ENCODE measurements at regions not wholly inside any gene's neighbourhood (a gene's known extent, or its start where the extent isn't known, plus 50 kb on each side); places are given as distances from the start of the nearest gene placed in this dataset.

DNA sequence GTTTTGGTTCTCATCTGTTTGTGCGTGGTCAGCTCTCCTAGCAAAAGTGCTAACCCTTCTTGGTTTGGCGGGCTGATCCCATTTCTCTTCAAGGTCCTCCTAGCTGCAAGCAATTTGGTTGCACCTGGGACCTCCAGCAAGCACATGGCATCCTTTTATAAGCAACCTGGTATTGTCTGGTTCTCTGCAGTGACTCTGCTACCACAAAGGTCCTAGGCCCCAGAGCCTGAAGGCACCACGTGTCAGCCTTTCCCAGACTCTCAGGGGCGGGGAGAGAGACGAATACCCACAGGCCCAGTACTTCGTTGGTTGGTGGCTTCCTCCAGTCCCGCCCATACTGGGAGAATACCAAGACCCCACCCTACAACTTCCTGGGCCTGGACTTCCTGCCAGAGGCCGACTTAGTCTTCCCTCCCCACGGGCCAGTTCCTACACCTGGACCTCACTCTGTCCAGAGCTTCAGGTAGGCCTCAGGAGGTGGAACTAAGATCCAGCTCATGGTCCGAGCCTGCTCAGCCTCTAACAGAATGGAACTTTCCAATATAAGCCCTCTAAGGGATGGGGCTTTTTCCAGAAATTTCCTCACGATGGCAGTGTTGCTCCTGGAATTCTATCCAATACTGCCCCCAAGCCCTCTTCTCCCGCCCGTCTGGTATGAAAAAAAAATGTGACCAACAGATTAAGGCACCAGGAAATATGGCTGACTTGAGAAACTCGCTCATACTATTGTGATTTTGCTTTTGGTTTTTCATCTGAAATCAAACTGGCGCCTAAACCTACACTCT is 192.5 kb upstream of the STK26 start:
- Histone ChIP-seq H3K4me1 (no peaks in the 10 kb centered on the region), H3K27ac (no peak overlapping the region), H3K36me3 (ENCODE audit: low read depth, missing control alignments) (no peaks in the 10 kb centered on the region), H3K9me3 (no peaks in the 10 kb centered on the region), H3K4me3 (no peak overlapping the region), H3K27me3 (no peaks in the 10 kb centered on the region)
- intact Hi-C loops (cut with DNase I; ENCODE audit: low total_unique reads): no loop called here
- peak; percentile 28 for DNase-seq
- 53 to 58% methylated on average over 8 of the region's 15 CpGs for WGBS, 2 donors
- no peak for TF ChIP-seq POLR2A (IDR thresholded peaks at IDR 0.05)
- TF ChIP-seq, protein P1, sequence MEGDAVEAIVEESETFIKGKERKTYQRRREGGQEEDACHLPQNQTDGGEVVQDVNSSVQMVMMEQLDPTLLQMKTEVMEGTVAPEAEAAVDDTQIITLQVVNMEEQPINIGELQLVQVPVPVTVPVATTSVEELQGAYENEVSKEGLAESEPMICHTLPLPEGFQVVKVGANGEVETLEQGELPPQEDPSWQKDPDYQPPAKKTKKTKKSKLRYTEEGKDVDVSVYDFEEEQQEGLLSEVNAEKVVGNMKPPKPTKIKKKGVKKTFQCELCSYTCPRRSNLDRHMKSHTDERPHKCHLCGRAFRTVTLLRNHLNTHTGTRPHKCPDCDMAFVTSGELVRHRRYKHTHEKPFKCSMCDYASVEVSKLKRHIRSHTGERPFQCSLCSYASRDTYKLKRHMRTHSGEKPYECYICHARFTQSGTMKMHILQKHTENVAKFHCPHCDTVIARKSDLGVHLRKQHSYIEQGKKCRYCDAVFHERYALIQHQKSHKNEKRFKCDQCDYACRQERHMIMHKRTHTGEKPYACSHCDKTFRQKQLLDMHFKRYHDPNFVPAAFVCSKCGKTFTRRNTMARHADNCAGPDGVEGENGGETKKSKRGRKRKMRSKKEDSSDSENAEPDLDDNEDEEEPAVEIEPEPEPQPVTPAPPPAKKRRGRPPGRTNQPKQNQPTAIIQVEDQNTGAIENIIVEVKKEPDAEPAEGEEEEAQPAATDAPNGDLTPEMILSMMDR (IDR thresholded peaks at IDR 0.05): no peak

DNA sequence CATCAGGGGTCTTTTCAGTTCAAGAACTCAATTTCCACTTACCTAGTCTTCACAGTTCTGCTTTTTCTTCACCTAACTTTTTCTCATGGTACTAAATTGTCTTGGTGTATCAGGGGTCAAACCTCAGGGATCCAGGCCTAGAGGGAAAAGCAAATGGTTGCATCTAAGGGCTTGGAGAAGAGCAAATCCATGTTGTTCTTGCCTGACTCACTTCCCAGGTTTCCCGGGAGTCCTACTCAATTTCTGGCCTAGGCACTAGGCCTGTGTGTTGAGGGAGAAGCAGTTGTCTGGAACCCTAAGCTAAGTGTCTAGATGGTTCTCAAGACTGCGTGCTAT is 191.9 kb upstream of the STK26 start:
- TF ChIP-seq POLR2A (IDR thresholded peaks at IDR 0.05): no peak
- TF ChIP-seq, protein P1 (IDR thresholded peaks at IDR 0.05): no peak
- Histone ChIP-seq H3K4me3 (no peak overlapping the region), H3K27ac (no peak overlapping the region), H3K9me3 (no peaks in the 10 kb centered on the region), H3K27me3 (no peaks in the 10 kb centered on the region), H3K36me3 (ENCODE audit: low read depth, missing control alignments) (no peaks in the 10 kb centered on the region), H3K4me1 (no peaks in the 10 kb centered on the region)
- intact Hi-C loops (cut with DNase I; ENCODE audit: low total_unique reads): no loop called here
- 80 to 85% methylated on average over 1 to 2 of the region's 2 CpGs for WGBS, 2 donors
- DNase-seq: no peak

DNA sequence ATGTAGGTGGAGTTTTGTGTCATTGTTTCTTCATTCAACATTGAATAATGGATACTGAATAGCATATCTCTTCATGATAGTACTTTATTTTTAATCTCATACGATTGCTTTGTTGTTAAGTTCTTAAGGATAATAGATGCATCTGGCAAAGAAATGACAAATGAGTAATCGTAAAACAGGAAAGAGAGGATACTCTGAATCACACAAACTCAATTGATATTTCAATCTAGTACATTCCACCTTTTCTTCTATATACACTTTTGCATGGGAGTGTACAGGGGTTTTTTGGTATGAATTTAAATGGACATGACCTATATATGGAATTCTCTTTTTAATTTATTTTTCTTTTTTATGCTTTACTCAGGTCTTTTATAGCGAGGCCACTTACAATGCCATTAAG is 186.9 kb upstream of the STK26 start:
- H3K27me3 ChIP-seq: no peaks in the 10 kb centered on the region
- TF ChIP-seq, protein P1 (IDR thresholded peaks at IDR 0.05): no peak
- no peak for TF ChIP-seq POLR2A (IDR thresholded peaks at IDR 0.05)
- intact Hi-C loops (cut with DNase I; ENCODE audit: low total_unique reads): no loop called here
- no peaks in the 10 kb centered on the region for H3K4me1 ChIP-seq
- 77 to 85% methylated on average over 3 of the region's 3 CpGs for WGBS, 2 donors
- no peak overlapping the region for H3K4me3 ChIP-seq
- no peak overlapping the region for H3K27ac ChIP-seq
- no peaks in the 10 kb centered on the region for H3K36me3 ChIP-seq (ENCODE audit: low read depth, missing control alignments)
- no peaks in the 10 kb centered on the region for H3K9me3 ChIP-seq
- no peak for DNase-seq

DNA sequence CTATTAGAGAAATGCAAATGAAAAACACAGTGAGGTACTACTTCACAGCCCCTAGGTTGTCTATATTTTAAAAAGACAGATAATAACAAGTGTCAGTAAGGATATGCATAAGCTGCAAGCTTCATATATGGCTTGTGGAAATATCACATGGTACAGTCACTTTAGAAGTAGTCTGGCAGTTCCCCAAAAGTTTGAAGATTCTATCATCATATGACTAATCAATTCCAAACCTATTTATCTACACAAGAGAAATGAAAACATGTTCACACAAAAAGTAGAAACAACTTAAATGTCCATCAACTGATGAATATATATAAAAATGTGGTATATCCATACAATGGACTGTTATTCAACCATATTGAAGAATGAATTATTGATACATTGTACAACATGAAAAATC is 185.8 kb upstream of the STK26 start:
- no peak for DNase-seq
- H3K36me3 ChIP-seq (ENCODE audit: low read depth, missing control alignments): no peaks in the 10 kb centered on the region
- no peaks in the 10 kb centered on the region for H3K9me3 ChIP-seq
- no peak overlapping the region for H3K4me3 ChIP-seq
- H3K27ac ChIP-seq: no peak overlapping the region
- TF ChIP-seq POLR2A (IDR thresholded peaks at IDR 0.05): no peak
- TF ChIP-seq, protein P1 (IDR thresholded peaks at IDR 0.05): no peak
- H3K27me3 ChIP-seq: no peaks in the 10 kb centered on the region
- intact Hi-C loops (cut with DNase I; ENCODE audit: low total_unique reads): no loop called here
- H3K4me1 ChIP-seq: no peaks in the 10 kb centered on the region
